ENCODE measurements at regions not wholly inside any gene's neighbourhood (a gene's known extent, or its start where the extent isn't known, plus 50 kb on each side); places are given as distances from the start of the nearest gene placed in this dataset.

DNA sequence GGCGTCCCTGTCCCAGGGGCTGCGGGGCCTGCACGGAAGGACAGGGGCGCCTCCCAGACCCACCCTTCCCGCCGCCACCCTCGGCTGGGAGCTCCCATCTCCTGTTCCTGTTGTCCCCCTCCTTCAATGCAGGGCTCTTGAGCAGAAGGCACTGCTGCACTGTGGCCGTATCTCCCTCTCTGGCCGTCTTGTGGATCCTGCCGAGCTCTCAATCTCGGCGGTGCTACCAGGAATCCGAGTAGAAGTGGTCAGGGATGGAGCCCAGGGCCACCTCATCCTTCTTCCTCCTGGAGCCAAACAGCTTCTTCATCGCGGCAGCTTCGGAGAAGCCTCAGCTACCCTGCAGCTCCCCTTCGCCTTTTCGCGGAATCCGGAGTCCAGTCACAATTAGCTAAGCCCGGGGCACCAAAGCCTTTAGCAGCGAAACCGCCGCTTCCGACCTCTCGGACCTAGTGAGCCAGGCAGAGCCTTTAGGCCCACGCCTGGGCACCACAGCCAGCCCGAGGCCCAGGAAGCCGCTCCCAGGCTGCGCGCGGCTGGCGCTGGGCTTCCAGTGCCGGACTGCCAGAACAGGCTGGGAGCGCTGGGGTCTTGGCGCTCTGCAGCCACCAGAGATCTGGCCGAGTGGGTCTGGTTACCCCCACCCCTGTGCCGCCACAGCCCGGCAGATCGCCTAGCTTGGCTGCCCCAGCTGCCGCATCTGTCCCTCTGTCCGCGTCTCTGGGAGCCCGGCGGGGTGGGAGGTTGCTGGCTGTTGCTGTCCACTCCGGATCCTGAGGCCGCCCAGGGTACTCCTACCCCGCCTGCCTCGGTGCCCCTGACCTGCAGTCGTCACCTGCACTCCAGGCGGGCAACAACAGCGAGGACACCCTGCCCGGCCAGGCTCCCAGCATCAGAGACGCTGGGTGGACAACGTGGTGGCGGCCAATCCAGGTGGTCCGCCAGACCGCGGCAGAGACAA is 69.1 kb downstream of the ASCL4 start:
- intact Hi-C loops (cut with micrococcal nuclease) = no loop called here
- H3K4me1 ChIP-seq (ENCODE audit: control insufficient read depth in 1 of 2, insufficient read depth in 2 of 2, low read length in 2 of 2) = peaks cover 0 to 7% of the 10 kb centered on the region in 2 experiments; a peak in 2 of 4 replicates
- ChIA-PET POLR2A (no interaction called here), RAD21 (ENCODE audit: low non-redundant PET in 1 of 2, low total read pairs in 2 of 2, uncharacterized antibody in 2 of 2, unreplicated experiment in 2 of 2) (no interaction called here), CTCF (no interaction called here)
- no peaks in the 10 kb centered on the region for H4K20me1 ChIP-seq (ENCODE audit: insufficient read depth)
- H3K9me3 ChIP-seq (ENCODE audit: control insufficient read depth in 1 of 2, insufficient read depth in 1 of 2, low read depth in 1 of 2, low read length in 2 of 2) = no peaks in the 10 kb centered on the region
- H3K4me2 ChIP-seq (ENCODE audit: low read length) = no peak overlapping the region
- ATAC-seq (no peak), DNase-seq (ENCODE audit: low read depth, low spot score) (no peak)
- H3K27ac ChIP-seq (ENCODE audit: low read depth, low read length) = no peak overlapping the region
- BruUV-seq (replicated peaks) = no TSS peak
- TF ChIP-seq EZH2 (IDR thresholded peaks at IDR 0.05) (no peak), EZH2phosphoT487 (IDR thresholded peaks at IDR 0.05; ENCODE audit: borderline replicate concordance) (no peak), YY1 (IDR thresholded peaks at IDR 0.05; ENCODE audit: extremely low read depth, insufficient replicate concordance, low read depth, low read length) (no peak), JUND (IDR thresholded peaks at IDR 0.05) (no peak), CEBPB (IDR thresholded peaks at IDR 0.05; ENCODE audit: low read depth) (no peak)
- peaks cover 4% of the 10 kb centered on the region for H3K27me3 ChIP-seq (ENCODE audit: insufficient read depth, low read length)
- H2AFZ ChIP-seq (ENCODE audit: low read depth, low read length, poor library complexity, severe bottlenecking) = no peak overlapping the region
- no peaks in the 10 kb centered on the region for H3K9me2 ChIP-seq (ENCODE audit: insufficient read depth)
- H3K36me3 ChIP-seq (ENCODE audit: control insufficient read depth in 1 of 2, insufficient read depth in 2 of 2, low read length in 2 of 2) = no peaks in the 10 kb centered on the region
- no peaks in the 10 kb centered on the region for H3K79me2 ChIP-seq (ENCODE audit: insufficient read depth, low read length)
- H3K9ac ChIP-seq (ENCODE audit: low read length) = no peak overlapping the region
- no peak overlapping the region for H3K4me3 ChIP-seq (replicated peaks in 1 of 2; ENCODE audit: low read depth in 1 of 2, low read length in 2 of 2)

DNA sequence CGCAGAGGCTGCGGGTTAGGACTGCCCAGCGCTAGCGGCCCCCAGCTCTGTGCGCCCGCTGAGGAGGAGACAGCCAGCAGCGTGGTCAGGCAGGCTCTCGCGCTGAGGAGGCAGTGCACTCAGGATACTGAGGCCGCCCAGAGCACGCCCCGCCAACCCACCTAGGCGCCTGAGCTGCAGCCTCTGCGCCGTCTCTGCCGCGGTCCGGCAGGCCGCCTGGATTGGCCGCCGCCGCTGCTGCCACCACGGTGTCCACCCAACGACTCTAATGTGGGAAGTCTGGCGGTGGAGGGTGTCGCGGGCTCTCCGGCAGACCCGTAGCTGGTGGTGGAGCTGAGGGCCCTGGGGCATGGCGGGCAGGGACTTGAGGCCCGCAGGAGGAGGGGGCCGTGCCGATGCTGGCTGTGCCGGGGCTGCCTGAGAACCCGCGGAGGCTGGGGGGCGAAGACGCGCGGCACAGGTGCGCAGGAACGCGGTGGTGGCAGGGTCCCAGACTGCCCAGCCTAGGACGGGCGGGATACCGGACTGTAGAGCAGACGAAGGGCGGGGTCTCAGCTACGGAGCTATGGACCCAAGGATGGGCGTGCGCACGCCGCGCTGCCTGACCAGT is 69.9 kb downstream of the ASCL4 start:
- POLR2A ChIA-PET = no interaction called here
- TF ChIP-seq ELF1 (IDR thresholded peaks at IDR 0.05; ENCODE audit: borderline replicate concordance, low read depth) (no peak), POLR2AphosphoS5 (IDR thresholded peaks at IDR 0.05; ENCODE audit: low read depth, low read length) (no peak), EZH2 (IDR thresholded peaks at IDR 0.05) (no peak), TCF7L2 (IDR thresholded peaks at IDR 0.05; ENCODE audit: borderline replicate concordance, extremely low read depth, insufficient read depth, insufficient read length) (no peak), ZNF274 (IDR thresholded peaks at IDR 0.05; ENCODE audit: low read depth, low read length) (no peak), SIN3A (IDR thresholded peaks at IDR 0.05; ENCODE audit: low read depth) (no peak), RAD21 (IDR thresholded peaks at IDR 0.05; ENCODE audit: low read depth) (no peak), POLR2A (IDR thresholded peaks at IDR 0.05; ENCODE audit: borderline replicate concordance, extremely low read depth, insufficient read depth, insufficient read length) (no peak)
- TF ChIP-seq, protein P1, sequence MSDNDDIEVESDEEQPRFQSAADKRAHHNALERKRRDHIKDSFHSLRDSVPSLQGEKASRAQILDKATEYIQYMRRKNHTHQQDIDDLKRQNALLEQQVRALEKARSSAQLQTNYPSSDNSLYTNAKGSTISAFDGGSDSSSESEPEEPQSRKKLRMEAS (IDR thresholded peaks at IDR 0.05) = no peak
- TF ChIP-seq, protein P2, sequence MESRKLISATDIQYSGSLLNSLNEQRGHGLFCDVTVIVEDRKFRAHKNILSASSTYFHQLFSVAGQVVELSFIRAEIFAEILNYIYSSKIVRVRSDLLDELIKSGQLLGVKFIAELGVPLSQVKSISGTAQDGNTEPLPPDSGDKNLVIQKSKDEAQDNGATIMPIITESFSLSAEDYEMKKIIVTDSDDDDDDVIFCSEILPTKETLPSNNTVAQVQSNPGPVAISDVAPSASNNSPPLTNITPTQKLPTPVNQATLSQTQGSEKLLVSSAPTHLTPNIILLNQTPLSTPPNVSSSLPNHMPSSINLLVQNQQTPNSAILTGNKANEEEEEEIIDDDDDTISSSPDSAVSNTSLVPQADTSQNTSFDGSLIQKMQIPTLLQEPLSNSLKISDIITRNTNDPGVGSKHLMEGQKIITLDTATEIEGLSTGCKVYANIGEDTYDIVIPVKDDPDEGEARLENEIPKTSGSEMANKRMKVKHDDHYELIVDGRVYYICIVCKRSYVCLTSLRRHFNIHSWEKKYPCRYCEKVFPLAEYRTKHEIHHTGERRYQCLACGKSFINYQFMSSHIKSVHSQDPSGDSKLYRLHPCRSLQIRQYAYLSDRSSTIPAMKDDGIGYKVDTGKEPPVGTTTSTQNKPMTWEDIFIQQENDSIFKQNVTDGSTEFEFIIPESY (IDR thresholded peaks at IDR 0.05; ENCODE audit: extremely low read depth, insufficient replicate concordance, low read length) = no peak

More for the DNA sequence above, 69.9 kb downstream of the ASCL4 start:
- no peak for DNase-seq (ENCODE audit: low read depth, low spot score)
- Histone ChIP-seq H3K4me2 (ENCODE audit: low read length) (no peak overlapping the region), H3K4me3 (replicated peaks in 1 of 2; ENCODE audit: low read depth in 1 of 2, low read length in 2 of 2) (no peak overlapping the region), H2AFZ (ENCODE audit: low read depth, low read length, poor library complexity, severe bottlenecking) (no peak overlapping the region), H4K20me1 (ENCODE audit: insufficient read depth) (no peaks in the 10 kb centered on the region), H3K36me3 (ENCODE audit: control insufficient read depth in 1 of 2, insufficient read depth in 2 of 2, low read length in 2 of 2) (no peaks in the 10 kb centered on the region), H3K9me2 (ENCODE audit: insufficient read depth) (no peaks in the 10 kb centered on the region), H3K27ac (ENCODE audit: low read depth, low read length) (no peak overlapping the region), H3K79me2 (ENCODE audit: insufficient read depth, low read length) (no peaks in the 10 kb centered on the region), H3K9me3 (ENCODE audit: control insufficient read depth in 1 of 2, insufficient read depth in 1 of 2, low read depth in 1 of 2, low read length in 2 of 2) (no peaks in the 10 kb centered on the region), H3K4me1 (ENCODE audit: control insufficient read depth in 1 of 2, insufficient read depth in 2 of 2, low read length in 2 of 2) (peaks cover 0 to 7% of the 10 kb centered on the region in 2 experiments; a peak in 2 of 4 replicates), H3K9ac (ENCODE audit: low read length) (no peak overlapping the region), H3K27me3 (ENCODE audit: insufficient read depth, low read length) (peaks cover 8% of the 10 kb centered on the region)
- BruUV-seq (replicated peaks) = no TSS peak
- CTCF ChIA-PET = no interaction called here
- intact Hi-C loops (cut with micrococcal nuclease) = no loop called here
- RAD21 ChIA-PET (ENCODE audit: low non-redundant PET in 1 of 2, low total read pairs in 2 of 2, uncharacterized antibody in 2 of 2, unreplicated experiment in 2 of 2) = no interaction called here
- no peak for ATAC-seq

All from HCT116 (cell line).